ENCODE measurements at regions not wholly inside any gene's neighbourhood (a gene's known extent, or its start where the extent isn't known, plus 50 kb on each side); places are given as distances from the start of the nearest gene placed in this dataset.

- Histone ChIP-seq H3K36me3 (ENCODE audit: control insufficient read depth, insufficient read depth, low read length) (no peaks in the 10 kb centered on the region), H3K27me3 (ENCODE audit: control insufficient read depth, insufficient read depth, low read length) (no peaks in the 10 kb centered on the region), H3K4me3 (ENCODE audit: low read depth, low read length) (no peak overlapping the region)
- no peak for TF ChIP-seq CTCF (IDR thresholded peaks at IDR 0.05; ENCODE audit: insufficient read depth, low read length, severe bottlenecking)
- DNase-seq (ENCODE audit: low read depth) (no peak), FAIRE-seq (no peak)
Observed at GRCh38 chr6:168213121-168213524, 106.5 kb downstream of the DACT2 start.

- Histone ChIP-seq H3K36me3 (ENCODE audit: control insufficient read depth, insufficient read depth, low read length) (no peaks in the 10 kb centered on the region), H3K4me3 (ENCODE audit: low read depth, low read length) (no peak overlapping the region), H3K27me3 (ENCODE audit: control insufficient read depth, insufficient read depth, low read length) (no peaks in the 10 kb centered on the region)
- no peak for DNase-seq (ENCODE audit: low read depth)
- no peak for FAIRE-seq
- no peak for TF ChIP-seq CTCF (IDR thresholded peaks at IDR 0.05; ENCODE audit: insufficient read depth, low read length, severe bottlenecking)
Observed at GRCh38 chr6:168212362-168212761, 107.2 kb downstream of the DACT2 start.

GRCh38 chr6:168211681-168212080 lies 107.9 kb downstream of the DACT2 start:
- Histone ChIP-seq H3K36me3 (ENCODE audit: control insufficient read depth, insufficient read depth, low read length) (no peaks in the 10 kb centered on the region), H3K4me3 (ENCODE audit: low read depth, low read length) (no peak overlapping the region), H3K27me3 (ENCODE audit: control insufficient read depth, insufficient read depth, low read length) (no peaks in the 10 kb centered on the region)
- DNase-seq (ENCODE audit: low read depth): no peak
- no peak for TF ChIP-seq CTCF (IDR thresholded peaks at IDR 0.05; ENCODE audit: insufficient read depth, low read length, severe bottlenecking)
- FAIRE-seq: no peak

GRCh38 chr6:168210239-168211105 lies 109.1 kb downstream of the DACT2 start:
- H3K4me3 ChIP-seq (ENCODE audit: low read depth, low read length): no peak overlapping the region
- no peak for FAIRE-seq
- no peaks in the 10 kb centered on the region for H3K27me3 ChIP-seq (ENCODE audit: control insufficient read depth, insufficient read depth, low read length)
- DNase-seq (ENCODE audit: low read depth): no peak
- no peaks in the 10 kb centered on the region for H3K36me3 ChIP-seq (ENCODE audit: control insufficient read depth, insufficient read depth, low read length)
- no peak for TF ChIP-seq CTCF (IDR thresholded peaks at IDR 0.05; ENCODE audit: insufficient read depth, low read length, severe bottlenecking)

- DNase-seq (ENCODE audit: low read depth): no peak
- no peak for FAIRE-seq
- Histone ChIP-seq H3K36me3 (ENCODE audit: control insufficient read depth, insufficient read depth, low read length) (no peaks in the 10 kb centered on the region), H3K4me3 (ENCODE audit: low read depth, low read length) (no peak overlapping the region), H3K27me3 (ENCODE audit: control insufficient read depth, insufficient read depth, low read length) (no peaks in the 10 kb centered on the region)
- no peak for TF ChIP-seq CTCF (IDR thresholded peaks at IDR 0.05; ENCODE audit: insufficient read depth, low read length, severe bottlenecking)
Observed at GRCh38 chr6:168209420-168209819, 110.2 kb downstream of the DACT2 start.

- Histone ChIP-seq H3K27me3 (ENCODE audit: control insufficient read depth, insufficient read depth, low read length) (no peaks in the 10 kb centered on the region), H3K36me3 (ENCODE audit: control insufficient read depth, insufficient read depth, low read length) (no peaks in the 10 kb centered on the region), H3K4me3 (ENCODE audit: low read depth, low read length) (no peak overlapping the region)
- DNase-seq (ENCODE audit: low read depth) (no peak), FAIRE-seq (no peak)
- no peak for TF ChIP-seq CTCF (IDR thresholded peaks at IDR 0.05; ENCODE audit: insufficient read depth, low read length, severe bottlenecking)
Observed at GRCh38 chr6:168208854-168209253, 110.7 kb downstream of the DACT2 start.
